ENCODE measurements at regions not wholly inside any gene's neighbourhood (a gene's known extent, or its start where the extent isn't known, plus 50 kb on each side); places are given as distances from the start of the nearest gene placed in this dataset.

- intact Hi-C loops (cut with DNase I): no loop called here
- H3K4me1 ChIP-seq: no peaks in the 10 kb centered on the region
- H3K27me3 ChIP-seq: peaks cover 0 to 5% of the 10 kb centered on the region in 2 donors
- H3K36me3 ChIP-seq (replicated peaks in 1 of 2; ENCODE audit: insufficient read depth in 1 of 2, low read depth in 2 of 2): no peaks in the 10 kb centered on the region
- ATAC-seq (no peak), DNase-seq (no peak)
- H3K9me3 ChIP-seq: no peaks in the 10 kb centered on the region
- no peak for TF ChIP-seq CTCF (IDR thresholded peaks at IDR 0.05)
- H3K27ac ChIP-seq: no peak overlapping the region
- 91 to 100% methylated on average over 4 to 5 of the region's 5 CpGs for WGBS, 2 donors
- H3K4me3 ChIP-seq: no peak overlapping the region
Observed at GRCh38 chr2:64383016-64383591, 70.9 kb upstream of the LGALSL start.

GRCh38 chr2:64383881-64384280 is 70.1 kb upstream of the LGALSL start:
- ATAC-seq (no peak), DNase-seq (no peak)
- intact Hi-C loops (cut with DNase I): no loop called here
- Histone ChIP-seq H3K4me1 (no peaks in the 10 kb centered on the region), H3K36me3 (replicated peaks in 1 of 2; ENCODE audit: insufficient read depth in 1 of 2, low read depth in 2 of 2) (no peaks in the 10 kb centered on the region), H3K9me3 (no peaks in the 10 kb centered on the region), H3K27me3 (peaks cover 0 to under 1% of the 10 kb centered on the region in 2 donors), H3K4me3 (no peak overlapping the region), H3K27ac (no peak overlapping the region)
- 89 to 93% methylated on average over 3 of the region's 3 CpGs for WGBS, 2 donors
- no peak for TF ChIP-seq CTCF (IDR thresholded peaks at IDR 0.05)
- TF ChIP-seq POLR2A (IDR thresholded peaks at IDR 0.05): no peak

- Histone ChIP-seq H3K9me3 (no peaks in the 10 kb centered on the region), H3K27ac (no peak overlapping the region), H3K4me1 (peaks cover under 1% of the 10 kb centered on the region), H3K27me3 (no peaks in the 10 kb centered on the region), H3K4me3 (no peak overlapping the region), H3K36me3 (replicated peaks in 1 of 2; ENCODE audit: insufficient read depth in 1 of 2, low read depth in 2 of 2) (no peaks in the 10 kb centered on the region)
- 80 to 83% methylated on average over 4 of the region's 4 CpGs for WGBS, 2 donors
- intact Hi-C loops (cut with DNase I): no loop called here
- TF ChIP-seq POLR2A (IDR thresholded peaks at IDR 0.05) (no peak), CTCF (IDR thresholded peaks at IDR 0.05) (no peak)
- ATAC-seq (no peak), DNase-seq (no peak)
Observed at GRCh38 chr2:64386676-64387075, 67.3 kb upstream of the LGALSL start.

- peaks cover 7% of the 10 kb centered on the region for H3K4me1 ChIP-seq
- no peak for TF ChIP-seq CTCF (IDR thresholded peaks at IDR 0.05)
- TF ChIP-seq POLR2A (IDR thresholded peaks at IDR 0.05): no peak
- ATAC-seq (no peak), DNase-seq (no peak)
- H3K4me3 ChIP-seq: no peak overlapping the region
- intact Hi-C loops (cut with DNase I): no loop called here
- no peaks in the 10 kb centered on the region for H3K9me3 ChIP-seq
- no peaks in the 10 kb centered on the region for H3K36me3 ChIP-seq (replicated peaks in 1 of 2; ENCODE audit: insufficient read depth in 1 of 2, low read depth in 2 of 2)
- H3K27me3 ChIP-seq: no peaks in the 10 kb centered on the region
- no peak overlapping the region for H3K27ac ChIP-seq
Observed at GRCh38 chr2:64390586-64390985, 63.4 kb upstream of the LGALSL start.

- 65 to 89% methylated on average over 2 of the region's 2 CpGs for WGBS, 2 donors
- ATAC-seq (no peak), DNase-seq (no peak)
- H3K4me3 ChIP-seq: no peak overlapping the region
- H3K36me3 ChIP-seq (replicated peaks in 1 of 2; ENCODE audit: insufficient read depth in 1 of 2, low read depth in 2 of 2): no peaks in the 10 kb centered on the region
- no peak overlapping the region for H3K27ac ChIP-seq
- H3K27me3 ChIP-seq: no peaks in the 10 kb centered on the region
- no peaks in the 10 kb centered on the region for H3K9me3 ChIP-seq
- TF ChIP-seq CTCF (IDR thresholded peaks at IDR 0.05) (no peak), POLR2A (IDR thresholded peaks at IDR 0.05) (no peak)
- peaks cover 7% of the 10 kb centered on the region for H3K4me1 ChIP-seq
- intact Hi-C loops (cut with DNase I): no loop called here
Observed at GRCh38 chr2:64391424-64391823, 62.5 kb upstream of the LGALSL start.
